ENCODE measurements at regions not wholly inside any gene's neighbourhood (a gene's known extent, or its start where the extent isn't known, plus 50 kb on each side); places are given as distances from the start of the nearest gene placed in this dataset.

- no peak for DNase-seq
These were observed 557.0 kb downstream of the SLITRK1 start for GRCh38 chr13:83325125-83325853.

- no peak for DNase-seq
These were observed 570.2 kb downstream of the SLITRK1 start for GRCh38 chr13:83311886-83312577.

- DNase-seq: no peak
These were observed 583.7 kb downstream of the SLITRK1 start for GRCh38 chr13:83298617-83299016.

- no peak for DNase-seq
These were observed 584.5 kb downstream of the SLITRK1 start for GRCh38 chr13:83297586-83298290.

GRCh38 chr13:83295686-83296085 lies 586.6 kb downstream of the SLITRK1 start:
- no peak for DNase-seq

GRCh38 chr13:83286737-83287136 lies 595.5 kb downstream of the SLITRK1 start:
- no peak for DNase-seq

- no peak for DNase-seq
These were observed 600.6 kb downstream of the SLITRK1 start for GRCh38 chr13:83281654-83282053.

GRCh38 chr13:83274679-83275078 lies 607.6 kb downstream of the SLITRK1 start:
- DNase-seq: no peak

GRCh38 chr13:83272652-83273240 lies 609.5 kb downstream of the SLITRK1 start:
- no peak for DNase-seq

- no peak for DNase-seq
These were observed 610.2 kb downstream of the SLITRK1 start for GRCh38 chr13:83272076-83272475.

GRCh38 chr13:83265279-83265678 lies 617.0 kb downstream of the SLITRK1 start:
- DNase-seq: no peak

GRCh38 chr13:83248751-83249150 lies 633.5 kb downstream of the SLITRK1 start:
- DNase-seq: no peak

GRCh38 chr13:83232626-83233025 lies 649.6 kb downstream of the SLITRK1 start:
- no peak for DNase-seq

GRCh38 chr13:83229574-83230305 lies 652.5 kb downstream of the SLITRK1 start:
- DNase-seq: no peak

- no peak for DNase-seq
These were observed 658.7 kb downstream of the SLITRK1 start for GRCh38 chr13:83223546-83223945.

- no peak for DNase-seq
These were observed 660.4 kb downstream of the SLITRK1 start for GRCh38 chr13:83221813-83222241.

- DNase-seq: no peak
These were observed 661.0 kb downstream of the SLITRK1 start for GRCh38 chr13:83221256-83221655.

GRCh38 chr13:83220241-83220640 lies 662.0 kb downstream of the SLITRK1 start:
- DNase-seq: no peak

GRCh38 chr13:83219832-83220231 lies 662.4 kb downstream of the SLITRK1 start:
- no peak for DNase-seq

- DNase-seq: no peak
These were observed 665.6 kb downstream of the SLITRK1 start for GRCh38 chr13:83216479-83217245.

GRCh38 chr13:83215627-83216026 lies 666.6 kb downstream of the SLITRK1 start:
- no peak for DNase-seq

GRCh38 chr13:83214452-83214851 lies 667.8 kb downstream of the SLITRK1 start:
- DNase-seq: no peak
